Heart right ventricle (tissue), 16 donors: ENCODE measurements at regions not wholly inside any gene's neighbourhood (a gene's known extent, or its start where the extent isn't known, plus 50 kb on each side); places are given as distances from the start of the nearest gene placed in this dataset.

Experiments used
- ATAC-seq, 8 donors: fragments of 200-7000 bp; cut with Tn5 transposase; one replicate each; pipeline ENCODE4 v1.9.1; 2020; ENCODE audit warnings: mild to moderate bottlenecking in 8 of 8, moderate library complexity in 8 of 8, moderate number of reproducible peaks in 1 of 8
- DNase-seq, 2 donors: peaks; one replicate each; pipeline ENCODE4 v3.0.0-alpha.2; 2020
- H3K27ac ChIP-seq, 10 donors: fragments of 200-600 bp; sonication (generic) in 2 of 10; one replicate each; pipeline versions ENCODE4 v1.5.0 to v1.8.0; 2020 to 2022; ENCODE audit warnings: mild to moderate bottlenecking in 3 of 10
- H3K27me3 ChIP-seq, 7 donors: fragments of 200-600 bp; one replicate each; pipeline ENCODE4 v1.8.0; 2021 to 2022; ENCODE audit warnings: mild to moderate bottlenecking in 2 of 7
- H3K36me3 ChIP-seq, 9 donors: fragments of 200-600 bp; sonication (generic) in 1 of 9; one replicate each; pipeline versions ENCODE4 v1.5.0 to v1.8.0; 2020 to 2022; ENCODE audit warnings: mild to moderate bottlenecking in 2 of 9
- H3K4me1 ChIP-seq, 9 donors: fragments of 200-600 bp; sonication (generic) in 1 of 9; one replicate each; pipeline versions ENCODE4 v1.5.0 to v1.8.0; 2020 to 2022; ENCODE audit warnings: mild to moderate bottlenecking in 4 of 9
- H3K4me3 ChIP-seq, 10 donors: fragments of 200-600 bp; sonication (generic) in 2 of 10; one replicate each; pipeline versions ENCODE4 v1.5.0 to v1.8.0; 2020 to 2022; ENCODE audit warnings: mild to moderate bottlenecking in 7 of 10, moderate library complexity in 2 of 10
- H3K9me3 ChIP-seq, 11 donors: fragments of 200-600 bp in 10 of 11; sonication (generic) in 2 of 11; one replicate each; pipeline versions ENCODE4 v1.5.0 to v1.8.0; 2013 to 2022; ENCODE audit warnings: mild to moderate bottlenecking in 2 of 11, control low read depth in 1 of 11, moderate library complexity in 1 of 11
- CTCF ChIP-seq, 9 donors: fragments of 200-600 bp; sonication (generic) in 2 of 9; IDR thresholded peaks; one replicate each; pipeline versions ENCODE4 v1.5.0 to v1.8.0; 2021 to 2022; ENCODE audit warnings: antibody characterized with exemption in 9 of 9, mild to moderate bottlenecking in 5 of 9, moderate library complexity in 1 of 9
- WGBS, 2 donors: extraction: QIAGEN DNeasy Blood & Tissue Kit; methylation state at CpG; one replicate each; pipeline ENCODE4 v1.1.7; 2013; ENCODE audit warnings: inconsistent platforms in 1 of 2; 5-methylcytosine and 5-hydroxymethylcytosine counted together
- intact Hi-C, 10 donors: fragments of 100-400 bp; cut with DNase I; formaldehyde crosslinking; loops; one replicate each; pipeline versions ENCODE4 v1.11.1 to v1.14.2; 2022
- donor health status: Arrhythmogenic right ventricular cardiomyopathy.
- donor health status: ischemic (EF 13 %, LVEDD 7.1; RV severe dilation, severe dysfunction).
- donor health status: healthy with polysubstance abuse.
- donor health status: DM: no; HTN: yes; CAD: no.
- donor health status: DM: no; HTN: no; CAD: no.
- donor health status: ischemic (EF 25% LVEDD 6.9; RV normal size, moderate dysfunction).
- donor health status: ischemic (EF 25% LVEDD 5.7; RV mildly dilated, moderate dysfunction).
- donor health status: healthy.
- donor health status: DM: yes; HTN: yes; CAD: no.
- donor health status: Ischemic cardiomyopathy.
- donor health status: ischemic (EF 35%, LVEDD 5.7; RV mildly dilated, moderate dysfunction).
- donor health status: nonischemic (EF 11% LVEDD 7.7; RV severe dilation, severe dysfunction).
- donor health status: DM: yes; HTN: yes; CAD: no.
- donor health status: PGD.
- donor health status: ischemic (EF 29% LVEDD 5.4; RV normal size, mild dysfunction).
- donor health status: nonischemic (EF 23%, LVEDD 6.1; RV moderate dilation, normal function).

- intact Hi-C loops, result no loop called here
- no peak for TF ChIP-seq CTCF (IDR thresholded peaks at IDR 0.05)
- H3K36me3 ChIP-seq, result no peaks in the 10 kb centered on the region
- H3K27ac ChIP-seq, result no peak overlapping the region
- DNase-seq (no peak), ATAC-seq (no peak)
- H3K4me3 ChIP-seq, result no peak overlapping the region
- 92% methylated on average over 6 of the region's 6 CpGs for WGBS, 2 donors
- no peaks in the 10 kb centered on the region for H3K9me3 ChIP-seq
- H3K4me1 ChIP-seq, result peaks cover 0 to 3% (median 0%) of the 10 kb centered on the region in 9 donors
- H3K27me3 ChIP-seq, result peaks cover under 1 to 35% (median 21%) of the 10 kb centered on the region in 7 donors
Observed at GRCh38 chr6:41475737-41476357, 70.3 kb upstream of the FOXP4 start.

GRCh38 chr6:41476401-41476800 lies 69.8 kb upstream of the FOXP4 start:
- no peak for TF ChIP-seq CTCF (IDR thresholded peaks at IDR 0.05)
- H3K27ac ChIP-seq, result no peak overlapping the region
- no peaks in the 10 kb centered on the region for H3K36me3 ChIP-seq
- no peaks in the 10 kb centered on the region for H3K4me1 ChIP-seq
- no peaks in the 10 kb centered on the region for H3K9me3 ChIP-seq
- H3K4me3 ChIP-seq, result no peak overlapping the region
- ATAC-seq (no peak), DNase-seq (no peak)
- intact Hi-C loops, result no loop called here
- 64% methylated on average over 4 of the region's 4 CpGs for WGBS, 2 donors
- H3K27me3 ChIP-seq, result peaks cover 0 to 29% (median 15%) of the 10 kb centered on the region in 7 donors

GRCh38 chr6:41477572-41477971 lies 68.6 kb upstream of the FOXP4 start:
- 37 to 64% methylated on average over 3 of the region's 3 CpGs for WGBS, 2 donors
- ATAC-seq, result no peak
- no peak for DNase-seq
- Histone ChIP-seq H3K27me3 (peaks cover 0 to 25% (median 8%) of the 10 kb centered on the region in 7 donors), H3K36me3 (no peaks in the 10 kb centered on the region), H3K4me1 (no peaks in the 10 kb centered on the region), H3K4me3 (no peak overlapping the region), H3K9me3 (no peaks in the 10 kb centered on the region), H3K27ac (no peak overlapping the region)
- intact Hi-C loops, result no loop called here
- no peak for TF ChIP-seq CTCF (IDR thresholded peaks at IDR 0.05)

GRCh38 chr6:41483943-41484342 lies 62.2 kb upstream of the FOXP4 start:
- no peaks in the 10 kb centered on the region for H3K9me3 ChIP-seq
- 79 to 84% methylated on average over 1 of the region's 1 CpG for WGBS, 2 donors
- H3K27me3 ChIP-seq, result peaks cover 0 to 14% (median 9%) of the 10 kb centered on the region in 7 donors
- H3K27ac ChIP-seq, result no peak overlapping the region
- no peak for TF ChIP-seq CTCF (IDR thresholded peaks at IDR 0.05)
- H3K36me3 ChIP-seq, result no peaks in the 10 kb centered on the region
- peaks cover 0 to 10% (median 0%) of the 10 kb centered on the region in 9 donors for H3K4me1 ChIP-seq
- ATAC-seq, result no peak
- intact Hi-C loops, result no loop called here
- no peak overlapping the region for H3K4me3 ChIP-seq
- DNase-seq, result no peak
